Ecto neural progenitor cell (in vitro differentiated cells): ENCODE measurements at regions not wholly inside any gene's neighbourhood (a gene's known extent, or its start where the extent isn't known, plus 50 kb on each side); places are given as distances from the start of the nearest gene placed in this dataset.
A peak's percentile ranks its signal among the peaks of the same experiment; 100 is the strongest.
"Not testable (repeated sequence)": the region's sequence is repeated elsewhere in the genome, so short reads cannot be mapped to it uniquely, and the experiment has no call there.

Source experiments
- DNase-seq: peaks from one replicate; pipeline ENCODE4 v3.0.0-alpha.2; 2018; ENCODE audit warnings: low spot score

DNA sequence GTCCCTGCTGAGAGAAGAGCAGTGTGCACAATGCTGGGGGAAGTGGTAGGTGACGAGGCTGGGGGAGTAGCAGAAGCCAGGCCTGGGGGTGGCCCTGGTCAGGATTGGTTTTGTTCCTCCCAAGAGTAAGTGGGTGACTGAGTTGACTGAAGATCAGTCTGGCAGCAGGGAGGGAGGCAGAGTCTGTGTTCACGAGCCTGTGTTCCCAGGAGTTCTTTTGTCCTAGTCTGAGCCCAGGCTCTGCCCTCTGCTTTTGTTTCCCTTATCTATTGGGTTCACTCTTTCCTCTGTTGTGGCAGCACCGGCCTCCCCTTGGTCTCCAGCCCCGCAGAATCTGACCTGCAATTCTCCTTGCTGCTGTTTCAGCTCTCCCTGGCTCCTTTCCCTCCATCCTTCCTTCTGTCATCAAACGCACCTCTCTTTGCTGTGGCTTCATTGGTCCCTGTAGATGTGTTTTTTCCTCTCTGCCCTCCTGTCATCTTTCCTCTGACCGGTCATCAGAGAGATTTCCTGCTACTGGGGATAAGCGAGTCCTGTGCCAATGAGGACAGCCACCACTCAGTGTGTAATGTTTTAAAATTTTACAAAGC, 607.4 kb downstream of the KIF4B start:
- DNase-seq = peak; percentile 53

DNA sequence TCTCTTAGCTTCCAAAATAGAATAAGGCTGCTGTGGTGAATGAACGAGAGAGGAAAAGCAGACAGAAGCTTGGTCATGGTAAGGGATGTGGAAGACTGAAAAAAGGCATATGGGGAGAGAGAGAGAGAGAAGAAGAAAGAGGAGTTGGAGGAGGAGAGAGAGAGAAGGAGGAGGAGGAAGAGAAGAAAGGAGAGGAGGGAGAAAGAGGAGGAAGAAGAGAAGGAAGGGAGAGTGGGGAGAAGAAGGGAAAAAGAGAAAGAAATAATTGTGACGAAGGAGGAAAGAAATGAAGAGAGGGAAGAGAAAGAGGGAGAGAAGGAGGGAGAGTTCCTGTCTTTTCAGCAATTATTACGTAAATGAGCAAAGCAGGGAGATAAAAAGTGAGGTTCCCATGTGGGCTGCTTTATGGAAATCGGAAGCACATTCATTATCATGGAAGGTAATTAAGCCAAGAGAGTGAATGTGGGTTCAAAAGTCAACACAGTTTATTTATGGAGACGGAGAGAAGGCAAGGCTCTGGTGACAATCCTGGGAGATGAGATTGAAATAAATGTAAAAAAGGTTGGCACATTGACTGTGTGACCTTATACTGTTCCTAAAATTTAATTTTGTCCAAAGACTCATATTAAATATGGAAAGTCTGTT, 611.2 kb downstream of the KIF4B start:
- no peak for DNase-seq

DNA sequence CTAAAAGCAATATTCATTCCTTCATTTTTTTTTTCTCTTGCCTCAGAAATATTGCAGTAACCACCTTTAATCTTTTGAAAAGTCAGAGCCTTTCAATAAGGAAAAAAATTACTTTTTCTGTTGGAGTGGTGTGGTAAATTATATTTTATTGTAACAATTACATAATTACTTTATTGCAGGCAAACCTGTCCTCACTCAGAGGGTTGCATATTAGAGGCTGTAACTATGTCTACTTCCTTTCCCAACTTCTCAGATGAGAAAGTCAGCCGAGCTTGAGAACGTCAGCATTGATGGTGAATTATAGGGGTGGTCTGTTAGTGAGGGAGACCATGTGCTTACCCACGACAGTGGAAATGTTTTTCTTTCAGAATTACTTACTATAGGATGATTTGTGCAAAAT, 611.8 kb downstream of the KIF4B start:
- no peak for DNase-seq

DNA sequence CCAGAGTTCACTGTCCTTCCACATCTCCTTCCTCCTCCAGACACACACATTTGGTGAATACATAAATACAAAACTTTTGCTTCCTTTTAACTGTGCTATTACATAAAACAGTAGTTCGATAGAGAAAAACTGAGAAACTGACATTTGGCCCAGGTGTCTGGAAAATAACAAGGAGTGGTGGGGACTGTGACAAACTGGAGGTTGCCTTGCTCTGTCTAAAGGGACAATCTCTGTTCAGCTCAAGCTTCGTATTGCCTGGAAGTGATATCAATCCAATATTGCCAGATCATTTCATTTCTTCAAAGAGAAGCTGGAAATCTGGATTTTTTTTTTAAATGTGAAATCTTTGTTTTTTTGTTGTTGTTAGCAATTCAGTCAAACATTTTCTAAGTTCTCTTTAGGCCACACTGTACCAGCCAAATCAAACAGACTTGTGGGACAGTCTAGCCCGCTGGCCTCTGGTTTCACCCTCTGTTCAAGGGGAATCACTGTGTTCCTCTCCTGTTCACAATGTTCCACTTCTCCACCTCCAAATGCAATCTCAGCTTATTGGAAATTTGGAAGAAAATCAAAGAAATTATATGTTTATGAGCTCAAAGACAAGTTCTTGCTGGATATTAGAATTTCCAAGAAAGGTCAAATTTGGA, 612.5 kb downstream of the KIF4B start:
- no peak for DNase-seq

DNA sequence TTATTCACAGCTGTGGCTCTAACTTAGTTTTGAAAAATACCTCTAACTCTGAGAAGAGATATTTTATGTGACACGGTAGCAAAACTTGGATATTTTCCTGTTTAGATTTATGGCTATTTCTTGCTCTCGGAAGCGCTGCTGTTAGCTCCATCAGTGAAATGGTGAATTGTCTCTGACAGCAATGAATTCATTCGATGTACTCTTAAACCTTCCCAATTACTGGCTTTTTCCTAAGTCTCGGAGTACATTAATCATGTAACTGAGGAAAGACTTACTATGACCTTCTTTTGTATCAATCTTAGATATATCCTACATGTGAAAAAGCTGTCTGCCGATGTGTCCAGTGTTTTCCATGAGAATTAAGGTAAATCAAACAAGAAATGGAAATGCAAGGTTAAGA, 613.0 kb downstream of the KIF4B start:
- DNase-seq = no peak

DNA sequence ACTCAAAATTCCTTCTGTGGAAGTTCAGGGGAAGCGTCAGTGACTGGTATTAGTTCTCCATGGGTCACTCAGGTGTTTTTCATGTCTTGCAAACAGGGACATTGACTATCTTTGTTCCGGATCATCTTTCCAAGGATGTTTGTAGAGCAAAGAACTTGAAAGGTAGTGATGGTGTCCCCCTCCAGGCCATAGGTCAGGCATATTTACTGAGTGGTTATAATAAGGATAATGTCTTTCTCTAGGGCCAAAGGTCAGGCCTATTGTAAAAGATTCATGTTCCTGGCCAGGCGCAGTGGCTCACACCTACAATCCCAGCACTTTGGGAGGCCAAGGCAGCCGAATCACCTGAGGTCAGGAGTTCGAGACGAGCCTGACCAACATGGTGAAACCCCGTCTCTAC, 614.8 kb downstream of the KIF4B start:
- DNase-seq = no peak

DNA sequence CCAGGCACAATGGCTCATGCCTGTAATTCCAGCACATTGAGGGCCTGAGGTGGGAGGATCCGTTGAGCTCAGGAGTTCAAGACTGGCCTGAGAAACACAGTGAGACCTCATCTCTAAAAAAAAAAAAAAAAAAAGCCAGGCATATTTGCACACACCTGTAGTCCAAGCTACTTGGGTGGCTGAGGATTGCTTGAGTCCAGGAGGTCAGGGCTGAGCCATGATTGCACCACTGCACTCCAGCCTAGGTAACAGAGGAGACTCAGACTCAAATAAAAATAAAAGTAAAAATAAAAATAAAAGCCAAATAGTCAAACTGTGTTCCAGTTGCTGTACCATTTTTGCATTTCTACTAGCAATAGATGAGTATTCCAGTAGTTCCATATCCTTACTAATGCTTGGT, 616.0 kb downstream of the KIF4B start:
- no peak for DNase-seq

DNA sequence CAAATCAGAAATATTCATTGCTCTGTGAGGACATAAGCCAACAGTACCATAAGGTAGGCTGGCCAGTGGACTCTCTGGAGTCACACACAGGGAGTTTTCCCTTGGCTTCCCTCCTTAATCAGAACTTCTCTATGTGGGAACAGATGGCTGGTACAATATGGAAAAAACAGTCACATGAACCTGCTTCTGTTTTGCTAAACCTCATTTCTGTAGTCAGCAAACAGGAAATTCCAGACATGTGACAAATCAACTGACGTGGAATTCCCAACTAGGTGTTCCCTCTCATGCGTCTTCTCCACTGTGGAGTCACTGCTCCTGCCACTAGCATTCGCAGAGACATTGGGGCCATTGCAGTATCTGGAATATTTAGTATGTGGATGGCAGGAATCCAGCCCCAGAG, 617.6 kb downstream of the KIF4B start:
- DNase-seq = no peak

DNA sequence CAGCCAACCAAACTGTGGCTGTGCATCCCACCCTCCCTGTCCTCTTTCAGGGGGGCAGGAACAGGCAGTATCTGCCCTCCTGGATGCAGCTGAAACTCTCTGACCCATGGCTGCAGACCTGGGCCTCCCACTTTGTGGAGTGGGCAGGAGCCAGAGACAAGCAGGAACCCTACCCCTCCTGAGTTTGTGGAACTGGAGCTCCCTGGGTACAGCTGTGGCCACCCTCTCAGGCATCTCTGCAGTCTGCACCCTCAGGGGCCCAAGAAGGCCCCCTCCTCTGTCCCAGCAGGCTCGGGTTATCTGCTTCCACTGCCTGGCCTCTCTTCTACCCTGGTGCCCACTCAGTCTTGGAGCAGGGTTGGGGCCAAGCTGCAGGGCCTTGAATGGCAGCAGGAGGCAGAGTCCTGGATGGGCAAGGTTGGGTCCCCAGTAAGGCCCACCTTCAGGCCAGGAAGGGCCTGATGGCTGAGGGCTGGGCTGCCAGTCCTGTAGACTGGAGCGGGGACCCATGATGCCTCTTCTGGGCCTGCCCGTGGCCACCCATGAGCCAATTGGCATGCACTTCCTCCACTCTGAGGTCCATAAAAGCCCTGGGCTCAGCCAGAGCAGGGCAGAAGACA, 619.9 kb downstream of the KIF4B start:
- no peak for DNase-seq

DNA sequence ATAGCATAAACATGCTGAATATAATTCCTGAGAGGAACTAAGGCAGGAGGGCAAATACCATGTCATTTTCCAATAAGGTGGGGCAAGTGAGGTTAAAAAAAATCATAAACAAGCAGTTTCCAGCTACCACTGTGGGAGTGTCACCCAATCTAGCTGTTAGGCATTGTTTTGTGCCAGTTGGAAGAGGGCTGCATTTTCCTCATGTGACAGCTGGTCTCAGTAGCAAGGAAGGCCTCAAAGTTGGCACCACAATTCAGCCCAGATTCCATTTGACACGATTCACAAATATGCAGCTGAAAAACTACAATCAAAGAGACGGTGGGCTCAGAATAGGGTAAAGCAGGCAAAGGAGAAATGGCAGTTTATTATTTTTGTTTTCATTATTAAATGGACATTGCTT, 636.1 kb downstream of the KIF4B start:
- DNase-seq = no peak

DNA sequence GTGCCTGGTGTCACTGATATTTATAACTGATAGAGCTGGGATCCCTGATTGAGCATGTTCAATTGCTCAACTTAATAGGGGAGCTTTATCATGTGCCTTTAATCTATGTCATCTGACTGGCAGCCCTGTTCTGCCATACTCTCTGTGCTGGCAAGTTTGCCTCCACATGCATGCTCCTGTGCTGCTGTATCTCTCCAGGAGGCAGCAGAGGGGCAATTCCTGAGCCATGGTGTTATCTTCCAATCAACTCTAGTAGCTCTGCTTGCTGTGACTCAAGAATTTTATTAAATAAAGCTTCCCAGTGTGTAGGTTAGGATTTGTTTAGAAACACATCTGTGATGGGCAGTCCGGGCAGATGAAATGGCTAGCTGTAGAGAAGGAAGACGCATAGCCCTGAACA, 642.0 kb downstream of the KIF4B start:
- no peak for DNase-seq

DNA sequence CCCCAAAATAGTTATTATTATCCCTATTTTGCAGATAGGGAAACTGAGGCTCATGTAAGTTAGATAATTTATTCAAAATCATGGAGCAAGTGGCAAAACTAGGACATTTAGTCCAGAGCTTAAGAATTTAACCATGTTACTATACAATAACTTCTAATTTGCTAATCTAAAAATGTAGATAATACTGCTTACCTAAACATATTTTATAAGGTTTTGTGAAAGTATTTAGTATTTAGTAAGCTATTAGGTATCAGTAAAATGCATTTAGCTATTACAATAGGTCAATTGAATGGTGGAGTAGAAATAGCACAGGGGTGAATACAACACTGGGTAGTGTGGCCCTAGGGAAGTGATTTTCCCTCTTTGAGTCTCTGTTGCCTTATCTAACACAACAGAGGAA, 648.3 kb downstream of the KIF4B start:
- no peak for DNase-seq

DNA sequence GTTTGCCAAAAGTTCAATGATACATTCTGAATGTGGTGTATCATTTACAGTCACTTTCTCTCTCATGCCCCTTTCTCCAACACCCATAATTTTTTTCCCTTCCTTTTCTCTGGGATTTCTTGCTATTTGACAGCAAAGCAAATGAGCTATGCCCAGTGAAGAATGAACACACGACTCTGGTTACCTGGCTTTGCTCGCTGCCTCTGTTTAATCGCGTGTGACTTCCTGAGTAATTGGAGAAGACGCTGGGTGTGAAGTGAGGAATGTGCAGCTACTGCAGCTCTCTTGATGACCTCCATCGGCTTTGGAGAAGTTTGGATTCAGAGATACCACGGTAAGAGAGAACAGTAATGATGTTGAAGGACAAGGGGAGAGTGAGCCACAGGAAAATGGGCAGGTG, 651.8 kb downstream of the KIF4B start:
- DNase-seq = no peak

DNA sequence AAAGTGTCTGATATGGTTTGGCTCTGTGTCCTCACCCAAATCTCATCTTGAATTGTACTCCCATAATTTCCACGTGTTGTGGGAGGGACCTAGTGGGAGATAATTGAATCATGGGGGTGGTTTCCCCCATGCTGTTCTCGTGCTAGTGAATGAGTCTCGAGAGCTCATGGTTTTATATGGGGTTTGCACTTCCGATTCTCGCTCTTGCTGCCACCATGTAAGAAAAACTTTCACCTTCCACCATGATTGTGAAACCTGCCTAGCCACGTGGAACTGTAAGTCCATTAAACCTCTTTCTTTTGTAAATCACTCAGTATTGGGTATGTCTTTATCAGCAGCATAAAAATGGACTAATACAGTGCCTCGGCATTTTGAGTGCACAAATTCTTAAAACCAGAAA, 655.0 kb upstream of the SGCD start:
- DNase-seq = not testable (repeated sequence)

DNA sequence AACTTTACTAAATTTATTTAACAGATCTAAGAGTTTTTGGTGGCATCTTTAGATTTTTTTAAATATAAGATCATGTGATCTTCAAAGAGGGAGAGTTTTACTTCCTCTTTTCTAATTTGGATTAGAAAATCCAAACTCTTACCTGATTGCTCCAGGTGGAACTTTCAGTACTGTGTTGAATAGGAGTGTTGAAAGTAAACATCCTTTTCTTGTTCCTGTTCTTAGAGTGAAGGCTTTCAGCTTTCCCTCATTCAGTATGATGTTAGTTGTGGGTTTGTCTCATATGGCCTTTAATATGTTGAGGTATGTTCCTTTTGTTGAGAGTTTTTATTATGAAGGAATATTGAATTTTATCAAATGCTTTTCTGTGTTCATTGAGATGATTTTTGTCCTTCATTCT, 650.0 kb upstream of the SGCD start:
- no peak for DNase-seq

DNA sequence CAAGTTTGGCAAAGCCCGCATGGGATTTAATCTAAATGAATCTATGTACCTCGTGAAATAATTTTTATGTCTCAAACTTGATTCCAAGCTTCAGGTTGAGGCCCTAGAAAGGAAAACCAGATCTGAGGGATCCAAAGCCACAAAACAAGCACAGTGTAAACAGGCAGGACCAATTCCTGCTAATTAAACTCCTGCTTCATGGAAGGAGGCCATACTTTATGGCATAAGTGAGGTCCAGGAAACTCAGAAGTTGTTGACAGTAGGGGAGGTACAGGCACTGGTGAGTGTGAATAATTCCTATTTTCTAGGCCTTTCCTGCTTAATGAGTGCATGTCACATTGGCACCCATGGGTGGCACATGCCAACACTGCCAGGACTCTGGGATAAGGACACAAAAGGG, 648.6 kb upstream of the SGCD start:
- no peak for DNase-seq

DNA sequence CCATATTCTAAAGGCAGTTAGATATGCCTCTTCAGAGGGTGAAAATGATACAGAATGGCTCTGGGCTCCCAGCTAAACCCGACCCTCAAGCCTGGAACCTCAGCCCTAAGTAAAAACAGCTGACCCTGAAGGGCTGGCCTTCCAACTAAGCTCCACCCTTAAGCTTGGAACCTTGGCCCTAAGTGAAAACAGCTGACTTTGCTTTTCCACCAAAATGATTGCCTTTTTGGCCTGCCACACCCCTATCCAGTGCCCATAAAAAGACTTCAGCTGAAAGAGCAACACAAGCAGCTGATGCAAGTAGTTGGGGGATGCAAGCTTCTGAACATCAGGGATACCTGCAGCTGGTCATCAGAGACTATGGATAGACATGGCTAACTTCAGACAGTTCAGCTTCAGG, 647.4 kb upstream of the SGCD start:
- DNase-seq = no peak

DNA sequence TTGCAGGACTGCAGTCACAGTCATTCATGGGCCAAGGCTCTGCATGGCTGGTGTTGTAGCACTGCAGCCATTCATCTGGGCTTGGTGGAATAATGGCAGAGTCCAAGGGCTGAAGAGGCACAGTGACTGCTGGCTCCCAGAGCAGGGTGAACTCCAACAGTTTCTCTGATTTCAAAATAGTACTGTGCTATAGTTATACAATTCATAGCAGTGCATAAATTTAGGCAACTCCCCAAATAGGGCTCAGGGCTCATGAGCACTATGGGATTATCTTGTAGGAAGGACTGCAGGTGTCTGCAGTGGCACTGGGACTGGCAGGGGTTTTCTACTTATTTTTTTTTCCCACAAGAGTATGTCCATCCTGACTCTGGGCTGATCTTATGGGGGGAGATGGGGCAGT, 642.5 kb upstream of the SGCD start:
- DNase-seq = no peak

DNA sequence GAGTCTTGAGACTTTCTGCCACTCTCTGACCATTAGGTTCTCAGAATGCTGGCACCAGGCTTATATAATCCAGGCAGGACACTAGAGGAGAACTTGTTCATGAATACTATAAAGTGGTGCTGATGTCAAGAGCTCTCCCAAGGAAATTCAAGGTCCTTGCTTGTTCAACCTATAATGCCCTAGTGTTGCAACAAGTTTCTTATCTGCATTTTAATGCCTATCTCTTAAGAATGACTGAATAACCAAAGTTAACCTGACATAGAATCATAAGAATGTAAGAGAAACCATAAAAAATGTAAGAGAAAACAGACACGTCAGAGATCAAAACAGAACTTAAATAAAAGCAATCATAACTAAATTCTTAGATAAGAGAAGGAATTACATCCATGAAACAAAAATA, 640.8 kb upstream of the SGCD start:
- DNase-seq = no peak

DNA sequence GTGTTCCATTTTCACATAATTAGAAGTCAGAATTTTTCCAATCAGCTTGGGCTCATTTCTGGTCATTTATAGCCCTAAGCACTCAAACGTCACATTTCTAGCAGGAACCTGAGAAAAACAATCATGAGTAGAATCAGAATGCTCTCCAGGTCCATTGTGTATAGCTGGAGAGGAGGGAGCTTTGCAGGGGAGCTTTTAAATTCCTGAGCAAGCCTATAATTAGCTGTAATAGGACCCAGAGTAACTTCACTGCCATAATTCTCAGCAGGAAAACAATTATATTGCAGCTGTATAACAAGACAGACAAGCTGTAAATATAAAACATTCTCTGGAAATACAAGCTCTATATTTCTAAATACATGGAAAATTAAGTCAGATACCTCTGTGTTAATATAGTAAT, 637.6 kb upstream of the SGCD start:
- no peak for DNase-seq

DNA sequence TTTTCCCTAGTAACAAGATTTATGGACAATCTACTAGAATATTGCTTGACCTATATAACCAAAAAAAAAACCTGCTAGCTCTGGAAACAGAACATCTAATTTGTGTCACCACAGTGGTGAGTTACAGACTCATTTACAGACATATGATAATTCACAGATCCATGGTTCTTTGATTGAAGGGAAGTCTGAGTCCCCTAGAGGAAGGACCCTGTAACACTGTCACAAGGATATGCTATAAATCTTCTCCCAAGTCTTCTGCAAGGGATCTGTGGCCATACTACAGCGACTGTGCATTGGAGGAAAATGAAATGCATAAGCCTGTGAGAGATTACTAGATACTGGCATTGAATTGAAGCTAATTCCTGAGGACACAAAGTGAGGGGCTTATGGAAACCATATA, 630.6 kb upstream of the SGCD start:
- DNase-seq = no peak

DNA sequence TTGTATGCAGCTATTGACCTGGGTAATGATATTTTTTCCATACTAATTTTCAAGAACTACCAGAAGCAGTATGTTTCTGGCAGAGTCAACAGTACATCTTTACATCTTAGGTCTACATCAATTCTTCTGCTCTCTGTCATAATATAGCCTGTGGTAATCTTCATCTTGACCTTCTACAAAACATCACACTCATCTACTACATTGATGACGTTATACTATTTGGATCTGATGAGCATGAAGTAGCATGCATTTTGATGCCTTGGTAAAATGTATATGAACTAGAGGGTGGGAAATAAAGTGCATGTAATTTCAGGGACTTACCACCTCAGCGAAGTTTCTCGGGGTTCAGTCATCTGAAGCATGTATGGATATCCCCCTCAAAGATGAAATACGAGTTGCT, 629.7 kb upstream of the SGCD start:
- DNase-seq = no peak

DNA sequence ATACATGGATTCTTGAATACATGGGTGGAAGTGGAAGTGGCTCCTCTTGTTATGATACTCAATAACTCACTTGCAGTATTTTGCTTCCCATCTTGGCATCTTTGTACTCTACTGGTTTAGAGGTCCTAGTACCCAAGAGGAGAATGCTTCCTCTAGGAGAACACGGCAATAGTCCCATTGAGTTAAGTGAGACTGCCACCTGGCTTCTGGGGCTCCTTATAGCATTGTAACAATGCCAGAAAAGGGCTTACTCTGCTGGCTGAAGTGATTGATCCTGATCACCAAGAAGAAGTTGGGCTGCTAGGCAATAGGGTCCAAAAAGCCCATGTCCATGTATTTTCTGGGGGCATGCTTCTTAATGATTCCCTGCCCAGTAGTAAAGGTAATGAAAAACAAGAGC, 627.6 kb upstream of the SGCD start:
- DNase-seq = no peak

DNA sequence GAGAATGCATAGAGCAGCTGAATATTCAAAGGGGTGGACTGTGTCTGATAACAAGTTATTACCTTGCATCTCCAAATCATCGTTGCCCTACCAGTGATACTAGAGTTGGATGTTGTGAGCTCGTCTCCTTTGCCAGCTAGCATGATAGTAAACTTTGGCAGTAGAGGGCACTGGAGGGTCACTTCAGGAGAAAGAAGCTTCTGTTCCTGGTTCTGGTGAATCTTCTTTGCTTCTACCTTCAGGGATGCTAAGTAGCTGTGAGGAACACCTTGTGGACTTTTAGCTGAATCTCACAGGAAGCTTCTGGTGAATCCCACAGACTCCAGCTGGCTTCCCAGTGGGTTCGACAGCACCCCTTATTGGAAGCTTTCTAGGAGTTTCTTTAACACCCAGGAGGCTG, 626.6 kb upstream of the SGCD start:
- DNase-seq = no peak
